Keratinocyte (primary cell): ENCODE measurements at regions not wholly inside any gene's neighbourhood (a gene's known extent, or its start where the extent isn't known, plus 50 kb on each side); places are given as distances from the start of the nearest gene placed in this dataset.

Source experiments
- CTCF ChIP-seq, 3 experiments: IDR thresholded peaks in 1 of 3; conservative IDR thresholded peaks in 1 of 3; optimal IDR thresholded peaks in 1 of 3; 2 replicates in 2 of 3; 3 replicates in 1 of 3; pipeline versions ENCODE3 to v1.5.1; 2011; ENCODE audit warnings: low read length in 3 of 3, mild to moderate bottlenecking in 3 of 3, moderate library complexity in 2 of 3, control low read depth in 1 of 3, inconsistent platforms in 1 of 3; ENCODE audit not compliant: insufficient read depth in 2 of 3; ENCODE audit errors: extremely low read depth in 1 of 3
- EZH2 ChIP-seq: IDR thresholded peaks from one replicate; pipeline ENCODE4 v1.6.1; 2012; ENCODE audit warnings: inconsistent platforms, mild to moderate bottlenecking, low read length, moderate library complexity

DNA sequence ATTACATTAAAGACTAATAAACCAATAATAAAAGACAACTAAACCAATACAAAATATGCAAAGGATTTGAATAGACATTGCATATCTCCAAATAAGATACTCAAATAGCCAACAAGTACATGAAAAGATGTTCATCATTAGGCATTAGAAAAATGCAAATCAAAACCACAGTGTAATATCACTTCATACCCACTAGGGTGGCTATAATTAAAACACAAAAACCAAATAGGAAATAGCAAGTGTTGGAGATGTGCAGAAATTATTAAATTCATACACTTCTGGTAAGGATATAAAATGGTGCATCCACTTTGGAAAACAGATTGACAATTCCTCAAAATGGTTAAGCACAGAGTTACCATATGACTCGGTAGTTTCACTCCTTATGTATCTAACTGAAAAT is 860.8 kb upstream of the DIAPH2 start:
- TF ChIP-seq EZH2, result no peak
- peak in 1 of 3 experiments; percentile 11 for TF ChIP-seq CTCF (optimal IDR thresholded peaks at IDR 0.05 in 1 of 3, IDR thresholded peaks at IDR 0.05 in 1 of 3, conservative IDR thresholded peaks at IDR 0.05 in 1 of 3; ENCODE audit: extremely low read depth in 1 of 3, insufficient read depth in 2 of 3, low read length in 3 of 3)
